Cardiac fibroblast (primary cell): ENCODE measurements at regions not wholly inside any gene's neighbourhood (a gene's known extent, or its start where the extent isn't known, plus 50 kb on each side); places are given as distances from the start of the nearest gene placed in this dataset.

Source experiments
- DNase-seq, 2 donors: peaks; one replicate each; pipeline versions ENCODE4 v3.0.0 to v3.0.0-alpha.2; 2010; ENCODE audit warnings: low read depth in 2 of 2
- H3K4me3 ChIP-seq, 2 donors: replicated peaks in 1 of 2; 1 replicate in 1 of 2; 2 replicates in 1 of 2; pipeline ENCODE4 v1.5.1; 2011; ENCODE audit warnings: low read depth in 2 of 2, low read length in 2 of 2, mild to moderate bottlenecking in 2 of 2, moderate library complexity in 1 of 2
- TF ChIP-seq, protein P1 (sequence below): IDR thresholded peaks from one replicate; pipeline ENCODE4 v1.5.1; 2011; ENCODE audit warnings: low read depth, mild to moderate bottlenecking, low read length, inconsistent platforms

DNA sequence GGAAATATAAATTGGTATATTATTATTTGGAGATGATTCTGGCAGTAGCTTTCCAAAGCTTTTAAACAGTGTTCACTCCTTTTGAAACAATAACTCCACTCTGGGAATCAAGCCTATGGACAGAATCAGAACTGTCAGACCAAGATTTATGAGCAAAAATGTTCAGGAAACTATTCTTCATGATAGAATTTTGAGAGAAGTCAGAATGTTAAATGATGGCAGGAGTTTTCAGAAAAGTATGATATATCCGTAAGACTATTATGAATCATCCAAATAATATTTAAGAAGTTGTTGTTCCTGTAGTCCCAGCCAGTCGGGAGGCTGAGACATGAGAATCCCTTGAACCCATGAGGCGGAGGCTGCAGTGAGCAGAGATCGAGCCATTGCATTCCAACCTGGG is 50.5 kb upstream of the ADGRG2 start:
- TF ChIP-seq, protein P1, sequence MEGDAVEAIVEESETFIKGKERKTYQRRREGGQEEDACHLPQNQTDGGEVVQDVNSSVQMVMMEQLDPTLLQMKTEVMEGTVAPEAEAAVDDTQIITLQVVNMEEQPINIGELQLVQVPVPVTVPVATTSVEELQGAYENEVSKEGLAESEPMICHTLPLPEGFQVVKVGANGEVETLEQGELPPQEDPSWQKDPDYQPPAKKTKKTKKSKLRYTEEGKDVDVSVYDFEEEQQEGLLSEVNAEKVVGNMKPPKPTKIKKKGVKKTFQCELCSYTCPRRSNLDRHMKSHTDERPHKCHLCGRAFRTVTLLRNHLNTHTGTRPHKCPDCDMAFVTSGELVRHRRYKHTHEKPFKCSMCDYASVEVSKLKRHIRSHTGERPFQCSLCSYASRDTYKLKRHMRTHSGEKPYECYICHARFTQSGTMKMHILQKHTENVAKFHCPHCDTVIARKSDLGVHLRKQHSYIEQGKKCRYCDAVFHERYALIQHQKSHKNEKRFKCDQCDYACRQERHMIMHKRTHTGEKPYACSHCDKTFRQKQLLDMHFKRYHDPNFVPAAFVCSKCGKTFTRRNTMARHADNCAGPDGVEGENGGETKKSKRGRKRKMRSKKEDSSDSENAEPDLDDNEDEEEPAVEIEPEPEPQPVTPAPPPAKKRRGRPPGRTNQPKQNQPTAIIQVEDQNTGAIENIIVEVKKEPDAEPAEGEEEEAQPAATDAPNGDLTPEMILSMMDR: no peak
- no peak overlapping the region for H3K4me3 ChIP-seq
- DNase-seq: peak in 1 of 2 donors; percentile 2

DNA sequence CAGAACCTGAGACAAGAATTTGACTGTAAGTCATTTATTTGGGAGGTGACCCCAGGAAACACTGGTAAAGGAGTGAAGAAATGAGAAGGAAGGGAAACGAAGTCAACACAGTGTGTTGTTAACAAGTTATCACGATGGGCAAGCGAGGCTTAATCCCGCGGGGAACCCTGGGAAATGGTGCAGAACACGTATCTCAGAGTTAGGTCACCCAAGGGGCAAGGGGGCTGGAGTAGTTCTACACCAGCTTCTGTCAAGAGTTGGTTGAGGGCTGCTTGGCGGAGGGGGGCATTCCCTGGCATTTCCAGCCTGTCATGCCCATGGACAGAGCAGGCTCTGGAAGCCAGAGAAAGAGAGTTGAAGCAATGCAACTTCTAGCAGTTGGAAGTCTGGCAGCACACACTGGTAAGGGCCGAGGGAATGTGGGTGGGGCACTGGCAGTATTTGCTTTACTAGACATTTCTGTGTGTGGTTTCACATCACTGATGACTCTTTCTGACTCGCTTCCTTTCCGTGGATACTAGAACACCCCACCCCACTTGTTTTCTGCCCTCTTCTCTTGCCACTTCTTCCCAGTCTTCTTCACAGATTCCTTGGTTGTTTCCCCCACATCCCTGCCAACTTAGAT is 52.2 kb upstream of the ADGRG2 start:
- TF ChIP-seq, protein P1: no peak
- no peak overlapping the region for H3K4me3 ChIP-seq
- peak; percentile 55 to 71 for DNase-seq

DNA sequence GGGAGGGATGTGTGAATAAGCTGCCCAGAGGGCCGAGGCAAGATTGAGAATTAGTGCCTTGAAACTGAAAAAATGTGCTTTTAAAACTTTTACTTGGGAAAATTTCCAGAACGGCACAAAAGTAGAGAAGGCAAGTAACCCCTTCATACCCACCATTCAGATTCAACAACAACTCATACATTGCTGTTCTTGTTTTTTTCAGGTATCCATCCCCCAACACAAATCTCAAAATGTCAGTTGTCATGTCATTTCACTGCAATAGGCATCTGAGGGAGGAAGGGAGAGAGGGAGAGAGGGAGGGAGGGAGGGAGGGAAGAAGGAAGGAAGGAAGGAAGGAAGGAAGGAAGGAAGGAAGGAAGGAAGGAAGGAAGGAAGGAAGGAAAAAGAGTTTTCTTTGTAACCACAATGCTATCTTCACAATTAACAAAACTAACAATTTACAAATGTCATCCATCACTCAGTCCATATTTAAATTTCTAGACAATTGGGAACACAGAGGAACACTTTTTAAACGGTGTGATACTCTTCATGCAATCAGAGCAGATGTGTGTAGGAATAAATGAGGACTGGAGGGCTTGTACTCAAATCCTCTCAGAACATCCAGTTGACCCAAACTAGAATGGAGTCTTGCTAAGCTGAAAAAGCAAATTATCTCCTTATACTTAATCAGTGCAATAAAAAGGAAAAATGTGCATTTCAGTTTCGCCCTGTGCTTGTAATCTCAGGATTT is 54.8 kb upstream of the ADGRG2 start:
- TF ChIP-seq, protein P1: no peak
- no peak for DNase-seq

DNA sequence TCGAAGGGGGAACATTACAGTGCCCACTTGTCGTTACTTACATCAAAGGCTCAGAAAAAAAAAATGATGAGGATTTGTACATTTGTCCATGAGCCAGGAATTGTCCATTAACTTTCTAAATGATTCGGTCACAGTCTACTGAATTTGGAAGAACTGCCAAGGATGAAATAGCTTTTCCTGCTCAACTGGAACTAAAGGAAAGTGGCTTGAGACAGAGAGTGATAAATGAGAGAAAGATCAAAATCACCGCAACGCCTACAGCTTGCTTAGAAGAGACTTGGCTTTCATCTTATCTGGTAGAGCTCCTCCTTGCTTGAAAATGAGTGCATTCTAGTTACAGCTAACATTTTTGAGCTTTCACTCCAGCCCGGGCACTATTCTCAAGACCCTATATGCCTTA is 55.5 kb upstream of the ADGRG2 start:
- H3K4me3 ChIP-seq: no peak overlapping the region
- no peak for DNase-seq
- TF ChIP-seq, protein P1: no peak

More for the DNA sequence above, 54.8 kb upstream of the ADGRG2 start:
- H3K4me3 ChIP-seq: no peak overlapping the region

DNA sequence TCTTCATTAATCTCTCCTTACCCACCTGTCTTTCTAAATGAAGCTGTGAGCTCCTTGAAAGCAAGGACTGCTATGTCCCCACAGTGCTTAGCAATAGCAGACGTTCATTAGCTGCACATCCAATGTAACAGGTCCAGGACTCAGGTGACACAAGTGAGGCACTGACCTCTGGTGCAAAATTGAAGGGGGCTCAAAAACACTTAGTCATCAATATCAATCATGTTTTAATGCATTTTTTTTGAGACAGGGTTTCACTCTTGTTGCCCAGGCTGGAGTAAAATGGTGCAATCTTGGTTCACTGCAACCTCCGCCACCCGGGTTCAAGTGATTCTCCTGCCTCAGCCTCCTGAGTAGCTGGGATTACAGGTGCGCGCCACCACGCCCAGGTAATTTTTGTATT is 56.1 kb upstream of the ADGRG2 start:
- TF ChIP-seq, protein P1: no peak
- no peak for DNase-seq

DNA sequence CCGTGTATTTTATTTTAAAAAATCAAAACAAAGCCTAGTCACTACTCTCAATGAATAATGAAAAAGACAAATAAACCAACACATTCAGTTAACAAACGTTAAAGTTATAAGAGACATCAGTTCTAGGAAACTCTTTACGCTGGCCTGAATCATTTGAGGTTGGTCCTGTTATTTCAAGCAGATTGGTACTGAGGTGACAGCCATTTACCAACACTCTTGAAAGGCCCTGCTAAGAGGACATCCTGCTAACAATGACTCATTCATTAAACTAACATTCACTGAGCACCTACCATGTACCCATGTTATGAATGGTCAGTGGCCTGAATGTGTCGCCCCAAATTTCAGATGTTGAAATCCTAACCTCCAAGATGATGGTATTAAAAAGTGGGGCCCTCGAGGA is 57.1 kb upstream of the ADGRG2 start:
- no peak overlapping the region for H3K4me3 ChIP-seq
- TF ChIP-seq, protein P1: no peak
- no peak for DNase-seq

More for the DNA sequence above, 56.1 kb upstream of the ADGRG2 start:
- H3K4me3 ChIP-seq: no peak overlapping the region
